Body of pancreas (tissue), 4 donors: ENCODE measurements at regions not wholly inside any gene's neighbourhood (a gene's known extent, or its start where the extent isn't known, plus 50 kb on each side); places are given as distances from the start of the nearest gene placed in this dataset.

Experiments
- ATAC-seq: fragments of 150-250 bp; one replicate; pipeline ENCODE4 v1.9.1; 2016
- DNase-seq, 4 donors: peaks; one replicate each; pipeline ENCODE4 v3.0.0-alpha.2; 2019
- H3K27ac ChIP-seq, 4 donors: fragments of 200-600 bp; sonication (generic); 1 replicate in 3 of 4; 2 replicates in 1 of 4; pipeline versions ENCODE4 v1.5.1 to v1.6.1; 2016 to 2019; ENCODE audit warnings: mild to moderate bottlenecking in 1 of 4, mixed read lengths in 1 of 4, moderate library complexity in 1 of 4
- H3K27me3 ChIP-seq, 2 donors: fragments of 200-600 bp; sonication (generic); one replicate each; pipeline ENCODE4 v1.6.0; 2016; ENCODE audit warnings: mild to moderate bottlenecking in 1 of 2
- H3K36me3 ChIP-seq, 2 donors: fragments of 200-600 bp; sonication (generic); replicated peaks in 1 of 2; 2 replicates each; pipeline ENCODE4 v1.5.1; 2016; ENCODE audit warnings: low read depth in 2 of 2; ENCODE audit not compliant: insufficient read depth in 1 of 2
- H3K4me1 ChIP-seq: fragments of 200-600 bp; sonication (generic); one replicate; pipeline ENCODE4 v1.6.0; 2016
- H3K4me3 ChIP-seq, 2 donors: fragments of 200-600 bp; sonication (generic); 1 replicate in 1 of 2; 2 replicates in 1 of 2; pipeline ENCODE4 v1.5.1; 2016 to 2019
- H3K9me3 ChIP-seq, 3 donors: fragments of 200-600 bp; sonication (generic); 1 replicate in 2 of 3; 2 replicates in 1 of 3; pipeline ENCODE4 v1.5.1; 2016
- CTCF ChIP-seq, 7 experiments: fragments of 450-650 bp in 4 of 7; fragments of 200-600 bp in 3 of 7; sonication (generic) in 3 of 7; IDR thresholded peaks; one replicate each; pipeline ENCODE4 v1.5.1; 2016 to 2019; ENCODE audit warnings: antibody characterized with exemption in 7 of 7
- POLR2A ChIP-seq, 3 donors: fragments of 450-650 bp; IDR thresholded peaks; one replicate each; pipeline ENCODE4 v1.6.1; 2016; ENCODE audit warnings: antibody characterized with exemption in 3 of 3, mild to moderate bottlenecking in 2 of 3
- WGBS, 2 donors: methylation state at CpG; one replicate each; pipeline ENCODE4 v1.1.5; 2017; 5-methylcytosine and 5-hydroxymethylcytosine counted together
- intact Hi-C: fragments of 100-400 bp; cut with DNase I; formaldehyde crosslinking; loops from one replicate; pipeline ENCODE4 v1.15.1; 2023

DNA sequence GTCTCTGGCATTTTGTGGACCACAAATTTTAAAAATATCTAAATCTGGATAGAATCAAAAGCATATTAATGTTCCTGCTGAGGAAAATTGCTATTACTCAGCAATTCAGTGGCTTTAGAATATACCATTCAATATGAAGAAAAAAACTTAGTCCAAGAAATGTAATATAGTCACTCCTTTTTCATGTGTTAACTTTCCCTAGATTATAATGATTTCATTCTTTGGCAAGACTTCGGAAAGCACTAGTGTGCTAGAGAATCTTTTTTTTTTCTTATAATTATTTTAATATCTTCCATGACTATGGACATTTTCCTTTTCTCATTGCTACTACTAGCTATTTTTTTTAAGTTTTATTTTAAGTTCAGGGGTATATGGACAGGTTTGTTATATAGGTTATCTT is 102.4 kb upstream of the FAM174A start:
- no peak for ATAC-seq
- Histone ChIP-seq H3K36me3 (no peaks in the 10 kb centered on the region), H3K27ac (no peak overlapping the region), H3K4me1 (no peaks in the 10 kb centered on the region), H3K4me3 (no peak overlapping the region), H3K9me3 (no peaks in the 10 kb centered on the region), H3K27me3 (no peaks in the 10 kb centered on the region)
- no peak for TF ChIP-seq CTCF (IDR thresholded peaks at IDR 0.05)
- intact Hi-C loops, result no loop called here
- DNase-seq, result no peak
- WGBS, 2 donors, result 61 to 68% methylated on average over 1 of the region's 1 CpG

- Histone ChIP-seq H3K4me3 (no peak overlapping the region), H3K4me1 (no peaks in the 10 kb centered on the region), H3K27ac (no peak overlapping the region), H3K27me3 (no peaks in the 10 kb centered on the region), H3K36me3 (no peaks in the 10 kb centered on the region), H3K9me3 (no peaks in the 10 kb centered on the region)
- DNase-seq (peak; percentile 41 to 53 (median 46)), ATAC-seq (no peak)
- intact Hi-C loops, result no loop called here
- WGBS, 2 donors, result 37% methylated on average over 4 of the region's 4 CpGs
- TF ChIP-seq CTCF (IDR thresholded peaks at IDR 0.05) (peak; percentile 34 to 82 (median 57)), POLR2A (IDR thresholded peaks at IDR 0.05) (no peak)
Measured at GRCh38 chr5:100430268-100431195, 104.6 kb upstream of the FAM174A start.

- H3K36me3 ChIP-seq, result no peaks in the 10 kb centered on the region
- no peak overlapping the region for H3K4me3 ChIP-seq
- 94 to 96% methylated on average over 4 of the region's 4 CpGs for WGBS, 2 donors
- no peaks in the 10 kb centered on the region for H3K4me1 ChIP-seq
- ATAC-seq (no peak), DNase-seq (no peak)
- no peaks in the 10 kb centered on the region for H3K9me3 ChIP-seq
- H3K27ac ChIP-seq, result no peak overlapping the region
- intact Hi-C loops, result no loop called here
- TF ChIP-seq POLR2A (IDR thresholded peaks at IDR 0.05), result no peak
- H3K27me3 ChIP-seq, result no peaks in the 10 kb centered on the region
Measured at GRCh38 chr5:100424787-100425186, 110.4 kb upstream of the FAM174A start.

DNA sequence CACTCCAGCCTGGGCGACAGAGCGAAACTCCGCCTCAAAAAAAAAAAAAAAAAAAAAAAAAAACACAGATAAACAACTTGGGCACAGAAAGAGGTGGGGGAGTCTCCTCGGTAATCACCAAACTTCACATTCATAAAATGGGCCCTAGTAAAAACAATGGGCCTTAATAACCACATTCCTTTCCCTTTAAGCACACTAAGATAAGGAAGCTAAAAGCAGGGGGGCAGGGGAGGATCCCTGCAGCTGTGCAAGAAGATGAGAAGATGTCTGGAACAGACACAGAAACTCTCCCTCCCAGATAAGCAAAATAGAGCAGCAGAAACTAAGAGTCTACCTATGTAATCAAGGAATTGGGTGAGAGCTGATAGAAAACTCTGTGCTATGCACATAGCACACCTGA is 111.2 kb upstream of the FAM174A start:
- no peaks in the 10 kb centered on the region for H3K27me3 ChIP-seq
- ATAC-seq, result no peak
- no peaks in the 10 kb centered on the region for H3K4me1 ChIP-seq
- intact Hi-C loops, result no loop called here
- H3K9me3 ChIP-seq, result no peaks in the 10 kb centered on the region
- no peak for TF ChIP-seq POLR2A (IDR thresholded peaks at IDR 0.05)
- TF ChIP-seq CTCF (IDR thresholded peaks at IDR 0.05), result no peak
- H3K4me3 ChIP-seq, result no peak overlapping the region
- DNase-seq, result no peak
- no peak overlapping the region for H3K27ac ChIP-seq
- 54 to 100% methylated on average over 1 of the region's 4 CpGs for WGBS, 2 donors
- H3K36me3 ChIP-seq, result no peaks in the 10 kb centered on the region

DNA sequence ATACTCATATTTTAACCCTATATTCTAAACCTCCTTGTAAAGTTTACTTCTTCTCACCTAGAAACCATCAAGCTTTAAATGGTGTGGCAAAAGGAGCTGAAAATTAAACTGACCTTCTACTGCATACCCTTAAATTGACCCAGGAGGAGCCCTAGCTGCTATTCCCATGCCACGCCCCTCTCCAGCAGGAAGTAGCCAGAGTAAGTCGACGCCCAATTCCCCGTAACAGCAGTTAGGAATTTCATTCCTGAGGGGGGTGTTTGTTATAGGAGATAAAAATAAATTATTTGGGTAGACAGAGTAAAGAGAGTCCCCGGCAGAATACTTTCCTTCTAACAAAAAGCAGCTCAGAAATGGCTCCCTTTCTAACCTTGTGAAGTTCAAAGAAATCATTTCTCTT is 111.8 kb upstream of the FAM174A start:
- WGBS, 2 donors, result 73 to 76% methylated on average over 5 of the region's 5 CpGs
- H3K4me3 ChIP-seq, result no peak overlapping the region
- H3K27ac ChIP-seq, result no peak overlapping the region
- intact Hi-C loops, result no loop called here
- TF ChIP-seq POLR2A (IDR thresholded peaks at IDR 0.05), result no peak
- no peak for TF ChIP-seq CTCF (IDR thresholded peaks at IDR 0.05)
- no peaks in the 10 kb centered on the region for H3K27me3 ChIP-seq
- H3K4me1 ChIP-seq, result no peaks in the 10 kb centered on the region
- ATAC-seq (no peak), DNase-seq (no peak)
- H3K36me3 ChIP-seq, result no peaks in the 10 kb centered on the region
- no peaks in the 10 kb centered on the region for H3K9me3 ChIP-seq
